GM12892 (cell line): ENCODE measurements at regions not wholly inside any gene's neighbourhood (a gene's known extent, or its start where the extent isn't known, plus 50 kb on each side); places are given as distances from the start of the nearest gene placed in this dataset.
"Not testable (repeated sequence)": the region's sequence is repeated elsewhere in the genome, so short reads cannot be mapped to it uniquely, and the experiment has no call there.

Source experiments
- DNase-seq: peaks from one replicate; pipeline ENCODE4 v3.0.0; 2011; ENCODE audit not compliant: insufficient read length
- FAIRE-seq: peaks from 2 replicates; lab custom pipeline; 2011; peaks lifted over from hg19 to GRCh38; lab: Jason Lieb, UNC
- POLR2A ChIP-seq: IDR thresholded peaks from 2 replicates; pipeline ENCODE4 v1.6.1; 2011; ENCODE audit warnings: low read depth, low read length, control low read depth
- POLR2AphosphoS5 ChIP-seq: IDR thresholded peaks from 2 replicates; pipeline ENCODE4 v1.6.1; 2011; ENCODE audit warnings: low read depth, low read length, control low read depth
- TAF1 ChIP-seq: IDR thresholded peaks from 2 replicates; pipeline ENCODE4 v1.6.1; 2011; ENCODE audit warnings: low read depth, mild to moderate bottlenecking, control low read depth, low read length, borderline replicate concordance

DNA sequence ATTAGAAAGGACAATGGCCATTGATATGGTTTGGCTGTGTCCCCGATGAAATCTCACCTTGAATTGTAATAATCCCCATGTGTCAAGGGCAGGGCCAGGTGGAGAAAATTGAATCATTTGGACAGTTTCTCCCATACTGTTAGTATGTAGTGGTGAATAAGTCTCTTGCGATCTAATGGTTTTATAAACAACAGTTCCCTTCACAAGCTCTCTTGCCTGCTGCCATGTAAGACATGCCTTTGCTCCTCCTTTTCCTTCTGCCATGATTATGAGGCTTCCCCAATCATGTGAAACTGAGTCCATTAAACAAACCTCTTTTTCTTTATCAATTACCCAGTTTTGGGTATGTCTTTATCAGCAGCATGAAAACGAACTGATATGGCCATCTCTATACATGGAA, 302.7 kb downstream of the SFMBT2 start:
- no peak for FAIRE-seq
- TF ChIP-seq POLR2AphosphoS5 (no peak), POLR2A (no peak), TAF1 (no peak)
- no peak for DNase-seq

DNA sequence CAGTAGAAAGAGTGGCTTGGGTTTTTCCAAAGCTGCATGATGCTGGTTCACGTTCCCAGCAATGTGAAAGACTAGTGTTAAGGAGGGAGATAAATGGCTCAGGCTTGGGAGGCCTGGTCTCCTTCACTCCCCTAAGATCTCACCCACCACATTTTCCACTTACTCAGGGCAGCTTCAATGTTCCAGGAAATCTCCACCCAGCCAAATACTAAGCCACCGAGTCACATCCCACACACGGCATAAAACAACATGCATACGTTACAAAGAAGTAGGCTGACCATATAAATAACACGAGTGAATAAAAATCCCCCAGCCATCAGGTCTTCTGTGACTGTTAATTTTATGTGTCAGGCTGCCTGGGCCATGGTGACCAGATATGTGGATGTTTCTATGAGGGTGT, 303.5 kb downstream of the SFMBT2 start:
- no peak for TF ChIP-seq POLR2AphosphoS5
- TF ChIP-seq POLR2A = no peak
- no peak for FAIRE-seq
- DNase-seq = no peak

DNA sequence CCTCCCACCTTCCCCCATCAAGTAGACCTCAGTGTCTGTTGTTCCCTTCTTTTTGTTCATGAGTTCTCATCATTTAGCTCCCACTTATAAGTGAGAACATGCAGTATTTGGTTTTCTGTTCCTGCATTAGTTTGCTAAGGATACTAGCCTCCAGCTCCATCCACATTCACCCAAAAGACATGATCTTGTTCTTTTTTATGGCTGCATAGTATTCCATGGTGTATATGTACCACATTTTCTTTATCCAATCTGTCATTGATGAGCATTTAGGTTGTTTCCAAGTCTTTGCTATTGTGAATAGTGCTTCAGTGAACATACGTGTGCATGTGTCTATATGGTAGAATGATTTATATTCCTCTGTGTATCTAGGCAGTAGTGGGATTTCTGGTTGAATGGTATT, 306.5 kb downstream of the SFMBT2 start:
- DNase-seq, FAIRE-seq: not testable (repeated sequence)

DNA sequence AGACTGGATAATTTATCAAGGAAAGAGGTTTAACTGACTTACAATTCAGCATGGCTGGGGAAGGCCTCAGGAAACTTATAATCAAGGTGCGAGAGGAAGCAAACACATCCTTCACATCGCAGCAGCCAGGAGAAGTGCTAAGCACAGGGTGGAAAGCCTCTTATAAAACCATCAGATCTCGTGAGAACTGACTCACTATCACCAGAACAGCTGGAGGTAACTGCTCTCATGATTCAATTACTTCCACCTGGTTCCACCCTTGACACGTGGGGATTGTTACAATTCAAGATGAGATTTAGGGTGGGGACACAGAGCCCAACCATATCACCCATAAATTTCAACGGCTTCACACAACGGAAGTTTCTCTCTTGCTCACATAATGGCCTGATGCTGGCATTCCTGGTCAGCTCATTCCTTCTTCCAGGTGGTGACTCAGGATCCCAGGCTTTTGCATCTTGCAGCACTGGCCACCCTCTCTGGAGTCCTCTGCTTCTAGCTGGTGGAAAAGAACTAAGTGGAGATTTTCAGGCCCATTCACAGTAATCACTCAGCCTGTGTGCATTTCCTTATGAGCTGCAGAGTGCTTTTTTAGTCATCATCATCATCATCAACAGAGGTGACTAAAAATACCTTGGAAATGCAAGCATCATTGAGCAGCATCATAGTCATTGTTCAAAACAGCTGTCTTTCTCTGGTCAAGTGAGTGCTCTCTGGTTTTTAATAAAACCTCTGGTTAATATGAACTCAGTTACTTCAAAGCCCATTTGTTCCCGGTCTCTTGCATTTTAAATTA, 308.1 kb downstream of the SFMBT2 start:
- no peak for DNase-seq
- TF ChIP-seq POLR2AphosphoS5 (no peak), TAF1 (no peak), POLR2A (no peak)
- FAIRE-seq = no peak

DNA sequence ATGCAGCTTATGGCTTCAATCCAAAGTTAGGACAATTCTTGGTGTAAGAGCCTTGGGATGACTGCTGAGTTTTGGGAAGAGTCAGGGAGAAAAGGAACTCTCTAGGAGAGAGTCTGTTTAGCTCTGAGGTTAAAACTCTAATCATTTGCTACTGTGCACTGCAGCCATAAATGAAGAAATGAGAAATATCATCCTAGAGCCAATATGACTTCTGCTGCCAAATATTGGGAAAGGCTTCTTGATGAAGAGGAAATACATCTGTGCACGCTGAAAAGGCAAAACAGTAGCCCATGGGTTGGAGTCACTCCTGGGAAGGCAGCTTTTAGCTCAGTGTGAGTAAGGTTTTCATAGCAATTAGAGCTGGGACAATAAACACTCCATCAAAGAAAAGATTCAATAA, 308.8 kb downstream of the SFMBT2 start:
- DNase-seq = no peak
- TF ChIP-seq TAF1 (no peak), POLR2A (no peak), POLR2AphosphoS5 (no peak)
- FAIRE-seq = no peak

DNA sequence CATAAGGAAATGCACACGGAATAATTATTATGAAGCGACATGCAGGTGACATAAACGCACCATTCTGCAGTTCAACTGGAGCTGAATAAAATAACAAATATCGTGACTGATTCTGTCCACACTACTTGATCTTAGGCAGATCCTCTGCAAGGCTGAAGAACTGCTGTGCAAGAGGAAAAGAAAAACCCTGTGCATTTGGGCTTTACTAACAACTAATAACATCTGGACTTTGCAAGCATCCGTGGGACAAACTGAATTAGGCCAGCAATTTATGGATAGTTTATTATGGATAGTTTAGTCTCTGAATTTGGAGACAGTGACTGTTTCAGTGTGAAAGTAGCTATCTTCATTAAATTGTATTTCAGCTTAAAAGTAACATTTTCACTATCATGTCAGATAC, 309.4 kb downstream of the SFMBT2 start:
- FAIRE-seq (no peak), DNase-seq (no peak)
- no peak for TF ChIP-seq POLR2A
- TF ChIP-seq POLR2AphosphoS5 = no peak
- no peak for TF ChIP-seq TAF1

DNA sequence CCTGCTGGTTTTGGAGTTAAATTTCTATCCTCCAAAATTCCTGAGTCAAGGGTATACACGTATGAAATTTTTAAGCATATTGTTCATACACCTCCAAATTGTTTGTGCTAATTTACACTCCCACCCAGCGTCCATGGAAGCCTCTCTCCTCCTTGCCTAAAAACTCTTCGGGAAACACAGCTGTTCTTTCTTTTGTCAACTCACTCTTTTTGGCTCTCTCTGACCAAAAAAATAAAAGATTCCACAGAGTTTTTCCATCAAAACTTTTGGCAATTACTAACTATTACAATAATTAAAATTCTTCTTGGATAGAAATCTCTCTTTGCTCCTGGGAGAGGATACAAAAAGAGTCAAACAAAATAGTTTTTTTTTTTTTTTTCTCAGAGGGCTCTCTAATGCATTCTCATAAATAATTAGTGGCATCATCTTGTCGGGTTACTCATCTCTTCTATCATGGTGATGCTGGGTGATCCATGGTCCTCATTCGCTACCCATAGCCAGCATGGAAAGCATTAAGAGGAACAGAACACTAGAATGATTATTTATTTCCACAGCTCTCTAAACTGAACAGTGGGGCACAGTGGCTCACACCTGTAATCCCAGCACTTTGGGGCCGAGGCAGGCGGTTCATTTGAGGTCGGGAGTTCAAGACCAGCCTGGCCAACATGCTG, 310.7 kb downstream of the SFMBT2 start:
- no peak for FAIRE-seq
- no peak for DNase-seq

DNA sequence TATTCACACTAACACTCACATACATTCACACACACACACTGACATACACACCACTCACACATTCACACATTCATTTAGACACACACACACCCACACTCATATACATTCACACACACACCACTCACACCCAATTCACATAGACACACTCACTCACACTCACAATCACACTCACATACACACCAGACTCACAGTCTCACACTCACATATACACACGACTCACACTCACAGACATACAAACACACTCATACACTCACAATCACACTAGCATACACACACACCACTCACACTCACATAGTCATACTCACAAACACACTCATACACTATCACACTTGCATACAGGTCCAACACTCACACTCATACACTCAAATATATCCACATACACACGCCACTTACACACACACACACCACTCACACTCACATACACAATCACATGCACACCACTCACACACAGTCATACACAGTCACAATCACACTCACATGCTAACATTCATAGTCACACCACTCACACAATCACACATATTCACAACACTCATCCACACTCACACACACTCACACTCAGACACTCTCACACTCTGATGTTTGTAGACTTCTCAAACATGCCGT, 312.6 kb downstream of the SFMBT2 start:
- no peak for DNase-seq
- TF ChIP-seq POLR2A (no peak), TAF1 (no peak), POLR2AphosphoS5 (no peak)
- FAIRE-seq = no peak

More for the DNA sequence above, 310.7 kb downstream of the SFMBT2 start:
- no peak for TF ChIP-seq POLR2AphosphoS5
- no peak for TF ChIP-seq TAF1
- no peak for TF ChIP-seq POLR2A

DNA sequence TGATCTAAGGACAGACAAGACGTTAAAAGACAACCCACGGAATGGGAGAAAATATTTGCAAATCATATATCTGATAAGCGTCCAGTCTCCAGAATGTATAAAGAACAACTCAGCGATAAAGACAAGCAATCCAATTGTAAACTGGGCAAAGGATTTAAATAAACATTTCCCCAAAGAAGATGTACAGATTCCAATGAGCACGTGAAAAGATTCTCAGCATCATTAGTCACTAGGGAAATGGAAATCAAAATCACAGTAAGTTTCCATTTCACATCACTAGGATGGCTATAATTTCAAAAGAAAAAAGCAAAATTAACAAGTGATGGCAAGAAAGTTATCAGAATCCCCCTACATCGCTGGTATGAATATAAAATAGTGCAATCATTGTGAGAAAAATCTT, 316.1 kb downstream of the SFMBT2 start:
- DNase-seq = no peak
- no peak for TF ChIP-seq POLR2AphosphoS5
- TF ChIP-seq POLR2A = no peak
- no peak for TF ChIP-seq TAF1
- no peak for FAIRE-seq

DNA sequence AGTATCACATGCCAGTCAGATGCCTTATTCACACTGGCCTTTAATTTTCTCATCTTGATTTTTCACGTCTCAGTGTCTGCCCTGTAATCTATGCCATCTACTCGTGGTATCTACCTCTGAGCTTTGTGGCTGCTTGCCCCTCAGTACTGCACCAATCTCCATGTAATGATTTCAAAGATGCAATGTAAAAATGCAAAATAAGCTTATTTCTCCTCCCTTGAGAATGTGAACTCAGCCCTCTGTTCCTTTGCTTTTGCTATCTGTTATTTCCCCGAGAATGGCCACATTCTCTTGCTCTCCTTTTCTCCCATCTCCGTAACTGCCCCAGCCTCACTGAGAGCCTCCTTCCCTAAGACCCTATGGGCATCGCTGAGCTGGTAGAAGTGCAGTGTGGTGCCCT, 317.5 kb downstream of the SFMBT2 start:
- FAIRE-seq (no peak), DNase-seq (no peak)
- no peak for TF ChIP-seq TAF1
- no peak for TF ChIP-seq POLR2A
- TF ChIP-seq POLR2AphosphoS5 = no peak

DNA sequence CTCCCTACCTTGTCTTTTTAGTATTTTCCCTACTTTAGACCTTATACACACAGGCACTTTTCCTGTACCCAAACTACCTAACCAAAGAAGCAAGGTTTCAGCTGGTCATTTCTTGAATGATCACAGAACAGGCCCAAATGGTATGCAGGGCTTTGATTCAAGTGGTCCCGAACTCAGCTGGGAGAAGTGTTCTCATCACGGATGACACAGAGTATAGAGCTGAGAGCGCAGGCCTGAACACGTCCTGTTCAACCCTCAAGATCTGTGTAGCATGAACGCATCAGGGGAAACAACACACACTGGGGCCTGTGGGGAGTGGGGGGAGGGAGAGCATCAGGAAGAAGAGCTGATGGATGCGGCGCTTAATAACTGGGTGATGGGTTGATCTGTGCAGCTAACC, 318.2 kb downstream of the SFMBT2 start:
- no peak for DNase-seq
- no peak for TF ChIP-seq POLR2AphosphoS5
- TF ChIP-seq TAF1 = no peak
- no peak for TF ChIP-seq POLR2A
- FAIRE-seq = no peak

DNA sequence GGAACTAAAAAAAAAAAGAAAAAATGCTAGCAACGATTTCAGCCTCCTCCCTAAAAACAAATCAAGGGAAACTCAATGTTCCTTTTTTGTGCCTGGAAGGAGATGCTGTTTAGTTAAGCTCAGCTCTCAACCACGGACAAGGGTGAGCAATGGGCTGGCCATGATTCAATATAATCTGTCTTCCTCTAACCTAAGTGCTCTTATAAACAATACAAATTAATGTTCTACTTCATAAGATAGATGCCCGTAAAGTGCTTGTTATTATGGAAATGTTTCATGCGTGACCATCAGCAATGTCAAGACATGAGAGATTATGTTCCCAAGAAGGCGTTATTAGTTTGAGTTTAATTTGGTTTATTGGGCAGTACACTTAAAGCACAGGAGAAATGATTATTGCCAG, 320.3 kb downstream of the SFMBT2 start:
- no peak for TF ChIP-seq POLR2AphosphoS5
- TF ChIP-seq POLR2A = no peak
- TF ChIP-seq TAF1 = no peak
- DNase-seq = no peak
- FAIRE-seq = no peak
